ENCODE measurements at regions not wholly inside any gene's neighbourhood (a gene's known extent, or its start where the extent isn't known, plus 50 kb on each side); places are given as distances from the start of the nearest gene placed in this dataset.
"Not testable (repeated sequence)": the region's sequence is repeated elsewhere in the genome, so short reads cannot be mapped to it uniquely, and the experiment has no call there.

DNA sequence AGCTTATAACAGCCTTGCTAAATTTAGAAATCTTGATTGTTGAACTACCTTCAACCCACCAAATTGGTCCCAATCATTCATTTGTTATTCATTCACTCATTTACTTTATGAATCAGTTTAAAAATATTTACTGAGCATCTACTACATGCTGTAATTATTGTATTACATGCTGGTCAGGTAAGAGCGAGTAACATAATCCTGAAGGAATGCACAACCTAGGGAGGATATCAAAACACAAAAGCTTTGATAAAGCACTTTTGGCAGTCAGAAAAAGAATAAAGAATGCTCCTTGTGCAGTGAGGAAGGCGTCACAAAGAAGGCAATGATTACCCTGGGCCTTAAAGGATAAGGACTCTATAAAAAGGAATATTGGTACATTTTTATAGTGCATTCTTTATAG lies 518.9 kb upstream of the NR5A2 start:
- no peaks in the 10 kb centered on the region for H3K4me1 Mint-ChIP-seq (ENCODE audit: low read depth)
- no peak overlapping the region for H3K4me3 Mint-ChIP-seq

DNA sequence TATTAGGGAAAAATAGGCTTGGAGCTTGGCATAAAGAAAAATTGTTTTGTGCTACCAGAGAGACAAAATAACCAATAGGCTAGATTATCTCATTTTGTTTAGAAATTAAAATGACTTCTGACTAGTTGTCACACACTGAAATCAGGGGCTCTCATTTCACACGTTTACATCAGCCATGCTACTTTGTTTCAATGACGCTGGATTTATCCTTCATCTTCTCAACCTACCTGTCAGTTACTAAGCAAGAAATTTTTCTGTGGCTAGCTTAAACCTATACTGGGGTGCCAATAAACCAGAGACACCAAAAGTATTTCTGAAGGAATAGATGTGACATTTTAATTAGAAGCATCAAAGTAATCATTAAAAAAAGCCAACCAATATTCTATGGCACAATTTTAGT lies 518.1 kb upstream of the NR5A2 start:
- H3K27ac Mint-ChIP-seq, result no peak overlapping the region
- H3K4me3 Mint-ChIP-seq, result no peak overlapping the region
- H3K9me3 Mint-ChIP-seq, result no peaks in the 10 kb centered on the region
- peaks cover 11% of the 10 kb centered on the region for H3K27me3 Mint-ChIP-seq (ENCODE audit: low read depth)
- H3K4me1 Mint-ChIP-seq (ENCODE audit: low read depth), result no peaks in the 10 kb centered on the region
- H3K36me3 Mint-ChIP-seq (ENCODE audit: low read depth), result no peaks in the 10 kb centered on the region

More for the DNA sequence above, 518.9 kb upstream of the NR5A2 start:
- Mint-ChIP-seq H3K36me3 (ENCODE audit: low read depth) (no peaks in the 10 kb centered on the region), H3K27ac (no peak overlapping the region), H3K9me3 (no peaks in the 10 kb centered on the region), H3K27me3 (ENCODE audit: low read depth) (peaks cover 12% of the 10 kb centered on the region)

DNA sequence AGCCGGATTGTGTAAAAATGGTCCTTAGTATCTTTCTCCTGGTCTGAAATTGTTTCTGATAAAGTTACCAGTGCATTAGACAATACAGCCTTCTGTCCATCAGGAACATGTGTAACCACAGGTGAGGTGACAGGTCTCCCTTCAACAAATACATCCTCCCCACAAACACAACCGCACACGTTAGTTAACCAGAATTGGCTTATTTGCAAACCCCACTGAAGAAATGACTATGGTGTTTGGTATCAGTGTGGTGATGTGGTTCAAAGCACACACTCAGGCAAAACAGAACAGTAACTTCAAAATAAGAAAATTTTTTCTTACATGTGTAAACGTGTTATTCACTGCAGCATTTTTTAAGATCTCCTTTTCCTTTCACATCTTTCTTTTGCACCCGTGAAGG lies 517.2 kb upstream of the NR5A2 start:
- H3K27me3 Mint-ChIP-seq (ENCODE audit: low read depth), result peaks cover 8% of the 10 kb centered on the region
- H3K9me3 Mint-ChIP-seq, result no peaks in the 10 kb centered on the region
- H3K4me3 Mint-ChIP-seq, result no peak overlapping the region
- H3K27ac Mint-ChIP-seq, result no peak overlapping the region
- H3K36me3 Mint-ChIP-seq (ENCODE audit: low read depth), result no peaks in the 10 kb centered on the region
- no peaks in the 10 kb centered on the region for H3K4me1 Mint-ChIP-seq (ENCODE audit: low read depth)

DNA sequence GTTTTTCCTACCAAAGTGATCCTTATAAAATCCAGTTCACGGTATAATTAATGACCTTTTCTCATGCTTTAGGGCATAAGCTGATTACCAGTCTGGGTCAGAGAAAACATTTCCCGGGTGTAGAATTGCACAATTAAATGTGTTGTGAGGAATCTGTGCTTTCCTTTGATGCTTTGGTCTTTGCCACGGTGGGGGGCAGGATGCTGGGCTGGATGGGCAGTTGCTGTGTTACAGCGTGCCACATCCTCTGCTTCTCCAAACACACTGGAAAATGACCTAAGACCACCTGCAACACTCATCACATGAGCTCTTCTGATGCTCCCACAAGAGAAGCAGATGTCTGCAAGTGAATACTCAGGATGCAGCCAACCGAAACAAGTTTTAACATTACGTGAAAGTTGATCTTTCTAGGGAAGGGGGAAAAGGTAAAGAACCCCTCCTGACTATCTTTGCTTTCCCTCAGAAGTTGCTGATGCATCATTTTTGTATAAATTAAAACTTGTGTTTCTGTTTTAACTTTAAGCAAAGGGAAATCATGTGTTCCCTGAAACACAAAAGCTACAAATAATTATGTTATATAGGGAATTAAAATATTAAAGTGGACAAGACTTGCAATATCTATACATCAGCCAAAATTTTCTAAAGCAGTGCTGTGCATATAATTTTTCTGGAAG lies 515.3 kb upstream of the NR5A2 start:
- Mint-ChIP-seq H3K9me3 (no peaks in the 10 kb centered on the region), H3K4me1 (ENCODE audit: low read depth) (no peaks in the 10 kb centered on the region), H3K27me3 (ENCODE audit: low read depth) (peaks cover 4% of the 10 kb centered on the region), H3K27ac (no peak overlapping the region), H3K4me3 (no peak overlapping the region), H3K36me3 (ENCODE audit: low read depth) (no peaks in the 10 kb centered on the region)

DNA sequence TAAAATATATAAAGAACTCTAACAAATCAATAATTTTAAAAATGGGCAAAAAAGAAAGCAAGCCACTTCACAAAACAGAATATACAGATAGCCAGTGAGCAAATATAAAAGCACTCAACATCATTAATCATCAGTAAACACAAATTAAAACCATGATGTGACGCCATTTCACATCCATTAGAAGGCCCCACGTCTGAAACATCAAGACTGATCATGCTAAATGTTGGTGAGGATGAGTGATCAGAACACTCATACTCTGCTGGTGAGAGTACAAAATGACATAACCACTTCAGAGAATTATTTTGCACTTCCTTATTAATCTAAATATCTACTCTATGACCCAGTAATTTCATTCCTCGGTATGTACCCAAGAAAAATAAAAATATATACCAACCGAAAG lies 512.2 kb upstream of the NR5A2 start:
- Mint-ChIP-seq H3K4me3 (no peak overlapping the region), H3K36me3 (ENCODE audit: low read depth) (no peaks in the 10 kb centered on the region), H3K4me1 (ENCODE audit: low read depth) (no peaks in the 10 kb centered on the region), H3K27ac (no peak overlapping the region), H3K27me3 (ENCODE audit: low read depth) (peaks cover 4% of the 10 kb centered on the region), H3K9me3 (no peaks in the 10 kb centered on the region)

DNA sequence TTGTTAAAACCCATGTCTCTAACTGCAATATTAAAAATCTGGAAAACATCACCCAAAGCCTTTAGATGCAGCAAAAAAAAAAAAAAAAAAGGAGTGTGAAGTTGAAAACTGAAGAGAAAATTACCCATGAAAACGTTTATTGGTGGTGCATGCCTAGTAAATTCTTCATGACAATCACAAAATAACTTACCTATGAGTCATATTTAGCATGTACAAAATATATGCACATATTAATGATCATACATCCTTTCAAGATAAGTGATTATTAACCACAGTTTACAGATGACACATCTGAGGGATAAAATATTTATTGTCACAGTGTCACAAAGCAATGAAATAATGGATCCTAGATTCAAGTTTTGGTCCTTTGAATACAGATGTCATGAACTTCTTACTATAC lies 505.2 kb upstream of the NR5A2 start:
- H3K27me3 Mint-ChIP-seq (ENCODE audit: low read depth), result no peaks in the 10 kb centered on the region
- no peak overlapping the region for H3K4me3 Mint-ChIP-seq
- H3K9me3 Mint-ChIP-seq, result no peaks in the 10 kb centered on the region
- no peaks in the 10 kb centered on the region for H3K36me3 Mint-ChIP-seq (ENCODE audit: low read depth)
- no peak overlapping the region for H3K27ac Mint-ChIP-seq
- no peaks in the 10 kb centered on the region for H3K4me1 Mint-ChIP-seq (ENCODE audit: low read depth)

DNA sequence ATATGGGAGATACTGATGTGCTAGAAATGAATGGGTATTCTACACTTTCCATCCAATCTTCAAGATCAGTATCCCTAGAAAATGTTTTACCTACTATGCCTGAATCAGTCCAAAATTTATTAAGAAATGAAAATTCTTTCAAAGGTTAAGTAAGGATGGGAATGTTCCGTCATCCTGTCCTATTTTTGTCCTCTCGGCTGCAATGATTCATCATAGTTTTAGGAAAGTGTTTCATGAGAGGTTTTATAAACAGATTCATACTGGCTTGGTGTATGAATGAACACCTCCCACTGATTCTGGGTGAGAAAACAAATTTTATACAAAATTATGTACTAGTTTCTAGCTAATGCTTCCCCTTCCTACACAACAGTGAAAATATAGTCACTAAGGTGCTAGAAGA lies 504.6 kb upstream of the NR5A2 start:
- H3K27me3 Mint-ChIP-seq (ENCODE audit: low read depth), result no peaks in the 10 kb centered on the region
- no peaks in the 10 kb centered on the region for H3K4me1 Mint-ChIP-seq (ENCODE audit: low read depth)
- H3K27ac Mint-ChIP-seq, result no peak overlapping the region

DNA sequence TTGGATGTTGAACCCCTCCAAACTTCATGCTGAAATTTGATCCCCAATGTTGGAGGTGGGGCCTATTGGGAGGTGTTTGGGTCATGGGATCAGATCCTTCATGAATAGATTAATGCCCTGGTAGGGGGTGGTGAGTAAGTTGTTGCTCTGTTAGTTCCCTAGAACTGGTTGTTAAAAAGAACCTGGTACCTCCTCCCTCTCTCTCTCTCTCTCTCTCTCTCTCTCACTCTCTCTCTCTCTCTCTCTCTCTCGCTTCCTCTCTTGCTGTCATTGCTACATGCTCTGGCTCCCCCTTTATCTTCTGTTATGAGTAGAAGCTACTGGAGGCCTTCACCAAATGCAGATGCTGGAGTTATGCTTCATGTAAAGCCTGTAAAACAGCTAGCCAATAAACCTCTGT lies 498.2 kb upstream of the NR5A2 start:
- H3K27ac Mint-ChIP-seq, result no peak overlapping the region
- H3K27me3 Mint-ChIP-seq (ENCODE audit: low read depth), result no peaks in the 10 kb centered on the region
- no peaks in the 10 kb centered on the region for H3K36me3 Mint-ChIP-seq (ENCODE audit: low read depth)
- H3K9me3 Mint-ChIP-seq, result peaks cover 10% of the 10 kb centered on the region
- H3K4me3 Mint-ChIP-seq, result no peak overlapping the region
- H3K4me1 Mint-ChIP-seq (ENCODE audit: low read depth), result no peaks in the 10 kb centered on the region

More for the DNA sequence above, 504.6 kb upstream of the NR5A2 start:
- Mint-ChIP-seq H3K36me3 (ENCODE audit: low read depth) (no peaks in the 10 kb centered on the region), H3K9me3 (no peaks in the 10 kb centered on the region), H3K4me3 (no peak overlapping the region)

DNA sequence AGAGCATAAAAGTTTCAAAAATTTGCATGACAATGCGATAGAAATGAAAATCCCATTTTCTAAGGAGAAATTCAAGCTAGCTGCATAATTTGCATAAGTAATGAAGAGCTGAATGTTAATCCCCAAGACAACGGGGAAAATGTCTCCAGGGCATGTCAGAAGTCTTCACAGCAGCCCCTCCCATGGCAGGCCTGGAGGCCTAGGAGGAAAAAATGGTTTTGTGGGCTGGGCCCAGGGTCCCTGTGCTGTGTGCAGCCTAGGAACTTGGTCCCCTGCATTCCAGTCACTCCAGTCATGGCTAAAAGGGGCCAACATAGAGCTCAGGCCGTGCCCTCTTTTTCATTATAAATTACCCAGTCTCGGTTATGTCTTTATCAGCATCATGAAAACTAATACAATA lies 494.1 kb upstream of the NR5A2 start:
- H3K4me3 Mint-ChIP-seq; H3K27me3 Mint-ChIP-seq (ENCODE audit: low read depth); H3K27ac Mint-ChIP-seq; H3K4me1 Mint-ChIP-seq (ENCODE audit: low read depth); H3K36me3 Mint-ChIP-seq (ENCODE audit: low read depth): not testable (repeated sequence)
- H3K9me3 Mint-ChIP-seq, result peaks cover 26% of the 10 kb centered on the region

DNA sequence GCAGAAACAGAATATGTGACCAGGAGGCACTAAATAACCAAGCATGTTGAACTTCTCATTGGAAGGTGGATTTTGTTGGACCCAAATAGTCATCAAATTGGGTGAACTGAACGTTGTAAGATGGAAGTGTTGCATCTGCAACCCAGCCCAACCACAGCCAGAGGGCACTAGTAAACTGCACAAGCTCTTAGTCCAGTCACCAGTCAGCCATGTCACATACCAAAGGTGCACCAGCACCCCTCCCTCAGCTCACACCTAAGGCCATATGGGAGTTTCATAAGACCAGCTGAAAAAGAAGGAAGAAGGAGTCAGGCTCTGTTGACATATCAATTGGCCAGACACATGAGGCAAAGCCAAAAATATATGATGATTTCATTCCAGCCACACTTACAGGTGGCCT lies 481.7 kb upstream of the NR5A2 start:
- H3K27me3 Mint-ChIP-seq (ENCODE audit: low read depth), result no peaks in the 10 kb centered on the region
- no peak overlapping the region for H3K27ac Mint-ChIP-seq
- H3K9me3 Mint-ChIP-seq, result no peaks in the 10 kb centered on the region
- H3K36me3 Mint-ChIP-seq (ENCODE audit: low read depth), result no peaks in the 10 kb centered on the region
- H3K4me1 Mint-ChIP-seq (ENCODE audit: low read depth), result no peaks in the 10 kb centered on the region
- no peak overlapping the region for H3K4me3 Mint-ChIP-seq

DNA sequence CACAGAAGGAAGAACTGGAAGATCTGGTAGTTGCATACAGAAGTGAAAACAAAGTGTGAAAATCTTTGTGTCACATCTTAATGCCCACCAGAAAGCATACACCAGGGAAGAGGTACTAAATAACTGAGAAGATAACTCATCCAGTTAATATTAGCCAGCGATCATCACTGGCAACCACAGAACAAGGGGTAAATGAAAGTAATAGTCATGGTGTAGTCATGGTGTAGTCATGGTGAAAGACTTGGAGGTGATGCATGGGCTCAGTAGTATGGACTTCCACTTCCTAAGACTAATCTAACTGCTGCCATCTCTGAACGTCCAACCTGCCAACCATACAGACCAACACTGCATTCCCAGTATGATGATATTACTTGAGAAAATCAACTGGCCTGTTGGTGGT lies 481.2 kb upstream of the NR5A2 start:
- Mint-ChIP-seq H3K27ac (no peak overlapping the region), H3K36me3 (ENCODE audit: low read depth) (no peaks in the 10 kb centered on the region), H3K27me3 (ENCODE audit: low read depth) (no peaks in the 10 kb centered on the region), H3K9me3 (no peaks in the 10 kb centered on the region), H3K4me3 (no peak overlapping the region), H3K4me1 (ENCODE audit: low read depth) (no peaks in the 10 kb centered on the region)

DNA sequence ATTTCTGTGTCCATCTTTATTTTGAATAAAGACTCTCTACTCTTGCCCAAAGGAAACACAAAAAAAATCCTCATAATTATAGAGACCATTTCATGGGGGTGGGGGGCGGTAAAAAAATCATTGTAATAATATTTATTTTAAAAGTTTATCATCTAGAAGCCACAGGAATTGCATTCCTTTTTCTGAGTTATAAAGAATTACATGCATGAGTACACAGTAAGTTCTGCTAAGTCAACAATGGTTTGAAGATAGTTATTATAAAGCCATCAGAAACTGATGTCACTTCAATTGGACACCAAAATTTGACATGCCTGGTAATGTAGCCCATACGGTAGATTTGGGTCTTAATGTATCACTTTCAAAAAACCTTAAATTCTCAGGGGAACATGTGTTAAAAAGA lies 478.1 kb upstream of the NR5A2 start:
- Mint-ChIP-seq H3K36me3 (ENCODE audit: low read depth) (no peaks in the 10 kb centered on the region), H3K4me1 (ENCODE audit: low read depth) (no peaks in the 10 kb centered on the region), H3K9me3 (no peaks in the 10 kb centered on the region), H3K27ac (no peak overlapping the region), H3K27me3 (ENCODE audit: low read depth) (peaks cover 5% of the 10 kb centered on the region), H3K4me3 (no peak overlapping the region)

DNA sequence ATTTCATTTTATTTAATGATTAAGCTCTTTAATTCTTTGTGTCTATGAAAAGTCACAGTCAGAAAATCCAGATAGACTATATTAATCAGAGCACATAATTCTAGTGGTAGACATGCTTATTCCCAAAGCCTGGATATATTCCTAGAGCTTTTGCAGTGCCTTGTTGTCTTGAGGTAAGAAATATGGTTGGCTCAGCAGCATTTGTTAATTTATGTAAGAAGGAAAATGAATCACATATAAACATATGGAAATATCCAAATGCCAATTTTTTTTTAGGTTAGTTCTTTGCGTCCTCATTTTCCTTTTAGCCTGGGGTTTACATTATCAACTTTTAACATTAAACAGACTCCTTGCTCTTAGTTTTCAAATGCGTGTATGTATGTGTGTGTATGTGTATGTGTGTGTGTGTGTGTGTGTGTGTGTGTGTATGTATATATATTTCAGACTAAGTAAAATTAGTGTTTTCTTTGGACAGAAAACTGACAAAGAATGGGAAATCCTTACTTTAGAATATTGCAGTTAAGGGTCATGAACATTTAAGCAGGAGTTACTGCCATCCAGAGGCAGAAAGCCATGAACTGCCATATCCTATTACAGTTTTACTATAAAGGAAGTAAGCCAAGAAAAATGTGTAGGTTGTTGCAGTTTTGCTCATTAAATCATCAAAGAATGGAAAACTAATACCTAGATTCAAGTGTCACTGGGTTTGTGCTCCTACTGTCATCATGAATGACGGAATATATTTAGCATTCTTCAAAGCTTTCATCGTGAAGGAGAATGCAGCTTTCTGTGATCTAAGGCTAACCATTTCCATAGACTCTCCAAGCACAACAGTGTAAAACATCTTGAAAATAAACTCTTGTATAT lies 477.1 kb upstream of the NR5A2 start:
- Mint-ChIP-seq H3K27me3 (ENCODE audit: low read depth) (peaks cover 5% of the 10 kb centered on the region), H3K4me1 (ENCODE audit: low read depth) (no peaks in the 10 kb centered on the region), H3K36me3 (ENCODE audit: low read depth) (no peaks in the 10 kb centered on the region), H3K27ac (no peak overlapping the region), H3K9me3 (no peaks in the 10 kb centered on the region), H3K4me3 (no peak overlapping the region)

DNA sequence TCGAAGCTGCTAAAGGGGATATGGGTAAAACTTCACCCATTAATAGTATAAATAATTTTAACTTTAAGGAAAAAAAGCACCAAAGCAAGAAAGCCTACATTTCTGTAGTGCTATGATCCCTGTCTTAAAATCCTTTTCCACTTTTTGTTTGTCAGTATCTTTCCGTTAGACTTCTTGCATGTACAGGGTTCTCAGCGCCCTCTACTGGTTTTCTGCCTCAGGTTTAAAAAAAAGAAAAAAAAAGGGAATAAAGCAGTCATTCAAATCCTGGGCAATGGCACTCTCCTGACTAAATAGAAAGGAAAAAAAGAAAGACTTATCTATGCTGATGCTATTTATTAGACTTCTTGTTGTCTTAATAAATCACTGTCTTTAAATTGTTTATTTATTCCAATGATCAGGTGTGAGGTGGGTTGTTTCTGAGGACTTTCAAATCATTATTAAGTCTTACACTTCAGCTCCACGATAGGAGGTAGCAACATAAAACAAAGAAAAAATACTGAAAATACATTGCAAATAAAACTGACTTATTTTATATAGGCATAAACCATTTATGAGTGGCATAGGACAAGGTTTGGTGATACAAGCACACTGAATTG lies 475.4 kb upstream of the NR5A2 start:
- H3K4me1 Mint-ChIP-seq (ENCODE audit: low read depth), result no peaks in the 10 kb centered on the region
- H3K4me3 Mint-ChIP-seq, result no peak overlapping the region
- no peaks in the 10 kb centered on the region for H3K36me3 Mint-ChIP-seq (ENCODE audit: low read depth)
- H3K27me3 Mint-ChIP-seq (ENCODE audit: low read depth), result peaks cover 5% of the 10 kb centered on the region
- H3K9me3 Mint-ChIP-seq, result no peaks in the 10 kb centered on the region
- H3K27ac Mint-ChIP-seq, result no peak overlapping the region

DNA sequence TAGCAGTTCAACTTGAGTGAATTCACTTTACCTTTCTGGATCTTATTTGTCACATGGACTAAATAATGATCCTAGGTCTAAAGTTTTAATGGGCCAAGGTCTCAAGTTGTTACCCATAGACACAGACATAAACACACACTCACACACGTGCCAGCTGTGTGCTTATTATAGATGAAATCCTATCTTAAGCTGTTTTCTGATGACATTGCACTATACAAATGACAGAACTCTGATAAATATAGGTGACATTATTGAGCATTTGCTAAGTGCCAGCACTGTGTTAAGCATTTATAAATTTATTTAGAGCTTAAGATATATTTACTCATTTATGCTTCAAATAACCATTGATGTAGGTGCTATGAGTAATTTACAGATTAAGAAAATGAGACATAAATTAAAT lies 474.4 kb upstream of the NR5A2 start:
- Mint-ChIP-seq H3K36me3 (ENCODE audit: low read depth) (no peaks in the 10 kb centered on the region), H3K27ac (no peak overlapping the region), H3K4me1 (ENCODE audit: low read depth) (no peaks in the 10 kb centered on the region), H3K4me3 (no peak overlapping the region), H3K9me3 (no peaks in the 10 kb centered on the region), H3K27me3 (ENCODE audit: low read depth) (peaks cover 5% of the 10 kb centered on the region)
